HG03342 (cell line): ENCODE measurements at regions not wholly inside any gene's neighbourhood (a gene's known extent, or its start where the extent isn't known, plus 50 kb on each side); places are given as distances from the start of the nearest gene placed in this dataset.

ENCODE experiments used
- ATAC-seq: cut with Tn5 transposase; IDR thresholded peaks from one replicate; pipeline ENCODE4 v1.9.1; 2021; ENCODE audit warnings: mild to moderate bottlenecking, moderate library complexity; ENCODE audit not compliant: unreplicated experiment

GRCh38 chr20:58111310-58112016 lies 117.0 kb downstream of the ANKRD60 start:
- no peak for ATAC-seq

GRCh38 chr20:58109918-58110635 lies 118.4 kb downstream of the ANKRD60 start:
- ATAC-seq, result no peak

- no peak for ATAC-seq
Observed at GRCh38 chr20:58109126-58109880, 119.2 kb downstream of the ANKRD60 start.

DNA sequence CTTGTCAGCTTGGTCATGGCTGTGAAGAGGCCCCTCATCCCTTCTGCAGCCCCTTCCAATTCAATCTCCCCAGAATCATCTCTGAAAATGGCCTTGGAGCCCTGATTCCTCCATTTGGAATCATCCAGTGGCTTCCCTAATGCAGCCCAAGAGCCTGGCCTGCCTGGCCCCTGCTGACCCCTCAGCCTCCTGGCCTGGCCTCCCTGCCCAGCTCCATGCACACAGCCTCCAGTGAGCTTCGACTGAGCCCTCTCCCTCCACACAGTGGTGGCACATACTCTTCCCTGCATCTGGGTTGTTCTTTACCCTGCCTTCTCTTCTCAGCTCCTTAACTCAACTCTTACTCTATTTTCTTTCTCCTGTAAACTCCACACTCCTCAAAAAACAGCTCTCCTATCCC lies 120.9 kb downstream of the ANKRD60 start:
- ATAC-seq, result no peak

- no peak for ATAC-seq
Observed at GRCh38 chr20:58106143-58106750, 122.2 kb downstream of the ANKRD60 start.

- no peak for ATAC-seq
Observed at GRCh38 chr20:58103961-58104360, 124.5 kb downstream of the ANKRD60 start.

DNA sequence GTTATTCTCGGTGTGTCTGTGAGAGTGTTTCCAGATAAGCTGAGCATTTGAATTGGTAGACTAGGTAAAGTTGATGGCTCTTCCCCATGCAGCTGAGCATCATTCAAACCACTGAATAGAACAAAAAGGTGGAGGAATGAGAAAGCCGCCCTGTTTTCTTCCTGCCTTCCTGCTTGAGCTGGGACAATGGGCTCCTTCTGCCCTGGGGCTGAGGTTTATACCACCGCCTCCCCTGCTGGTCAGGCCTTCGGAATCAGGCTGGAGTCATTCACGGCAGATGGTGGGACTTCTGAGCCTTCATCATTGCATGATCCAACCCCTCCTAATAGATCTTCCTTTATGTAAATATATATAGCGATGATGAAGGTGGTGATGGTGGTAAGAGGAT lies 124.9 kb downstream of the ANKRD60 start:
- ATAC-seq, result no peak

DNA sequence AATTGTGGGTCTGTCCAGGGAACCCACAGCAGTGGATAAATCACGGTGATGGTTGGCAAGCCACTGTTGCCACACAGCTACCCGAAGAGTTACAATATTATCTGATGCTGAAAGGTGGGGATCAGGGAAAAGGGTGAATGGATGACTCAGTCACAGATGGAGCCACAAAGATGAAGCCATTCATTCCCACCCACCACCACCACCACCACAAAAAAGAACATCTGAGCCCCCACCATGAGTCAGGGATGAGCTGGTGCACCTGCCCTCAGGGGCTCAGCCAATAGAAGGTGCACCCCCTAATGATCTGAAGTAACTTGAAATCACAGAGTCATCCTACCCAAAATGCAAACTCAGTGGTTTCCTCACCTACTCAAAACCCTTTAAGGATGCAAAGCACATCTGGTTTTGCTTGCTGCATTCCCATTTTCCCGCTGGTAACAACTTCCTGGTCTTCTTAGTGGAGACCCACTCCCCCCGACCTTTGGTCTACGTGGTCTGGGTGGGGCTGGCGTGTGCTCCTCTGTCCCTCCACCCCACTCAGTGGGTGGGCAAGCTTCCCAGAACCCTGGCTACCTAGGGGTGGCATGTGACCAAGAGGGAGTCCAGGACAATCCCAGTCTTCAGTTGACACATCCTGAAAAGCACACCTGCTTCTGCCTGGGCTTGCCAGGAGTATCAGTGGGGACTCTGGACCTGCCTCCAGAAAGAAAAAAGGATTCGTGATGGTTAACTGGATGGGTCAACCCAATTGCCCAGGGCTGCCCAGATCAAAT lies 125.5 kb downstream of the ANKRD60 start:
- no peak for ATAC-seq

DNA sequence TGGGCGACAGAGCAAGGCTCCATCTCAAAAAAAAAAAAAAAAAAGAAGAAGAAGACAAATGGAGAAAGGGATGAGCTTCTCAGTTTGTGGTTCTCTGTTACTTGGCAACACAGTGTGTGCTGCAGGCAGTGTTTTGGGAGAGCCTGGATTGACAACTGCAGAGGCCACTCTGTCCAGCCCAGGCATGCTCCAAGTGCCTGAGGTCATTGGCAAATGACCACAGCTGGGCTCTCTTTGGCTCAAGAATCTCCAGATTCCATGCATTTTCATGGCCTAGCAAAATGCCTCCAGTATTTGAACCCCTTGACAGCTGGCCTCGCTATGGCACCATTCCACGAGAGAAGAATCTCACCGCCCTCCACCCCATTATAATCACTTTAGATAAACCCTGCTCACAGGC lies 126.2 kb downstream of the ANKRD60 start:
- no peak for ATAC-seq

- no peak for ATAC-seq
Observed at GRCh38 chr20:58100731-58101356, 127.6 kb downstream of the ANKRD60 start.

DNA sequence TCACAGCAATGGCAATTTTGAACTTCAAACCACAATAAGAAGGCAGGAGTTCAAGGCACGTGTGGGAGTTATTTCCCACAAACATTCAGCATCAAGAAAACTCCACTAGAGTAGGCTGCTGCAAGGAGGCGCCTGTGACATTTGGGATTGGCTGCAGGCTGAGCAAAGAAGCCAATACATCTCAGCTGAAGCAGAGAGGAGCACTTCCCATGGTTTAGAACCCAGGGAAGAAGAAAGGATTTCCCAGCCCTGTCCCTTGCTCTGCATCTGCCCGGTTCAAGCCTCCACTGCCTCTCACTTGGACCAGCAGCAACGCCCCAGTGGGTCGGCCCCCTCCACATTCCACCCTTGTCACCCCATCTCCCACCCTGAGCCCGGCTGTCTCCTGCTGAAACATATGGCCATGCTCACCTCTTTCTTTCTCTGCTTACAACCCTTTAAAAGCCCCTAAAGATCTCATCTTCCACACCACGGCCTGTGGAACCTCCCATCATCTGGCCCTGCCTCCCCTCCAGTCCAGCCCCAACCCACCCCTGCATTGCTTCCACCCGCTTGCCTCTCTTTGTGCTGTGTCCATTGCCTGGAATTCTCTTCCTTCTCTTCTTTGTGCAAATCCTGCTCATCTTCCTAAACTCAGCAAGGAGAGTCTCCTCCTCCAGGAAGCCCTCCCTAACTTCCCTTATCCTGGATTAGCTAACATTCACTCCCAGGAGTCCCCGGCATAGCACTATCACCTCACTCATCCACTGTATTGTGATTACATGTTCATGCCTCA lies 128.3 kb downstream of the ANKRD60 start:
- ATAC-seq, result no peak

DNA sequence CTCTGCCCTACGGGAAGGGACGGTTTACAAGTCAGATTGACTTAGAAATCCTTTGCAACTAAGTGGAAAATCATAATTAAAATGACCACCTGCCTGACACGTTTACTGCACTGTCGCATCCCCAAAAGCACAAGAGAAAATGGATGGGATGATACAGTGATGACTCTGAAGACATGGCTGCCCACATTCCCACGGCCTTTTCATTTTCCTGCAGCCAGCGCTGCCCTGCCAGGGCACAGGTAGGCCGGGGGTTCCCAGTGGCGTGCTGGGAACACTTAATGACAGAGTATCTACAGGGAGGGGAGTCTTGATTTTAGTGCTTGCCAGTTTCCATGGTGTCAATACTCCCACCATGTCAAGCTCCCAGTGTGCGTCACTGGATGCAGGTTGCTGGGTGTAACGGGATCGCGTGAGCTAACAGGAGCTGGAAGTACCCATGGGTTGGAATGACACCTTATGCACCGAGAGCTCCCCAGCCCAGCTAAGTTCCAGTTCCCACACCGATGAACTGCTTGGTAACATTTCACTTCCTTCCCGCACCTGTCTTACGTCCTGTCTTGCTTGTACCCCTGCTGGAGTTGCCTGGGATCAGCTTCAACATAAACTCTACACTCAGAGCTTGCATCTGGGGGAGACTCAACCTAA lies 129.0 kb downstream of the ANKRD60 start:
- no peak for ATAC-seq

GRCh38 chr20:58098571-58098970 lies 129.9 kb downstream of the ANKRD60 start:
- no peak for ATAC-seq

DNA sequence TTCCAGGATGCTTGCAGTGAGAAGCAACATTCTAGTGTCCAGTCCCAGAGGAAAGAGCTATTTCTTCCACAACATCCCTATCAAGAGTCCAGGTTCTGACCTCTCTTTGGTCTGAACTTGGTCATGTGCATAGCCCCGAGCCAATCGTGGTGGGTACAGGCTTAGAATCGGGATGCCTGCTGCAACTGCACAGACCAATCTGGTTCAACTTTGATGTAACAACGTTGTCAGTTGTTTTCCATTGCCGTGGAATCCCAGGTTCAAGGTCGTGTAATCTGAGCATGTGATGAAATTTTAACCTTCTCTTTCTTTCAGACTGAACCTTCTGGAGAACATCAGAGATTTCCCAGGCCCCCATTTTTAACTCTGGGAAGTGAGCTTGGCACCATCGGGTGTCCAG lies 130.5 kb downstream of the ANKRD60 start:
- no peak for ATAC-seq

DNA sequence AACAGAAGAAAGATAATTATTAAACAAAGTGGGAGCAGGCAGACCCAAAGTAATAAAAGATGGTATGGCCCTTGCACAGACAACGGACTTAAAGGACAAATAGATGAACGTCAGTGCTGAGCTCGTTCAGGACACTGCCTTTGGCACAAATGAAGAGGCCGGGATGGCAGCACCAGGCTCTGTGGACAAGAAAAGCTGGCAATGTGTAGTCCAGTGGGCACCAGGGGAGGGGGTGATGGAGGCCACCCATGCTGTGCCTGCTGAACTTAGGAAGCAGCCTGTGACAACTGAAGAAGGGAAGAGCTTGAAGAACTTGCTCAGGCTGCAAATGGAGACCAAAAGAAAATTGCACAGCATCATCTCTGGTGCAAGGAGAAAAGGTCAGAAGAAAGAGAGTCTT lies 131.0 kb downstream of the ANKRD60 start:
- ATAC-seq, result no peak

- ATAC-seq, result no peak
Observed at GRCh38 chr20:58096880-58097423, 131.5 kb downstream of the ANKRD60 start.

DNA sequence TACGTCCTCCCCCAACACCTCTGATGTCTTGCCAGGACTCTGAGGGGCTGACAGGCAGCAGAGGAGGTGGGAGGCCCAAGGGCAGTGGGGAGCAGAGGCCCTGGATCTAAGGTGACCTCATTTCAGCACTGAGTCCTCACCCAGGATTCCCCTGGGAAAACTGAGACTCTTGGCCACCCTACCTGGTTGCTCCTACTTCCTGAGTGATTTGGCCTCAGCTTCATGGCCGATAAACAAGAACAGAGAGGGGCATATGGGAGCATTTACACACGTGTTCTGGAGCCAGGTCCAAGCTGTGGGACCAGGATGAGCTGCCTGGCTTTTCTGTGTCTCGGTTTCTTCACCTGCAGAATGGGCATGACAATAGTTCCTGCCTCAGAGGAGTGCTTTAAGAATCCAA lies 133.8 kb downstream of the ANKRD60 start:
- no peak for ATAC-seq

- ATAC-seq, result no peak
Observed at GRCh38 chr20:58094160-58094559, 134.3 kb downstream of the ANKRD60 start.

GRCh38 chr20:58092871-58093270 lies 135.6 kb downstream of the ANKRD60 start:
- no peak for ATAC-seq
